NCI-H748 treated with DMSO at 0.1 percent for 48 hours (cell line): ENCODE measurements at regions not wholly inside any gene's neighbourhood (a gene's known extent, or its start where the extent isn't known, plus 50 kb on each side); places are given as distances from the start of the nearest gene placed in this dataset.
"Not testable (repeated sequence)": the region's sequence is repeated elsewhere in the genome, so short reads cannot be mapped to it uniquely, and the experiment has no call there.

Experiments
- DNase-seq: peaks from one replicate; lab custom pipeline; 2025; lab: John Stamatoyannopoulos, UW

DNA sequence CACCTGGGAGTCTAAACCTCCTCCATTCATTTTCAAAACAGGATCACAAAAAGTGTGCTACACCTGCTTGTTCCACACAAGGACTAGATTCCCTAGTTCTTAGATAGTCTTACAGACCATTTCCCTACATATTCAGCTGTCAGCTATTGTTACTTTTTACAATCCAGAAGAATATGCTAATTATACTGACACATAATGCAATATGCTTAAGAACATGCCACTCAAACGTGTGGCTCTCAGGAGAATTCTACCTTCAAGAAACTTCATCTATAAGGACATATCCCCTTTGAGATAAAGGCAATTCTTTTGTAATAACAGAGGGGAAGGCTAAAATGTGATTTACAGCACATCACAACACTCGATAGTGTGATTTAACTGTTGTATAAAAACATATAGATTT lies 456.1 kb upstream of the ARRDC3 start:
- no peak for DNase-seq

DNA sequence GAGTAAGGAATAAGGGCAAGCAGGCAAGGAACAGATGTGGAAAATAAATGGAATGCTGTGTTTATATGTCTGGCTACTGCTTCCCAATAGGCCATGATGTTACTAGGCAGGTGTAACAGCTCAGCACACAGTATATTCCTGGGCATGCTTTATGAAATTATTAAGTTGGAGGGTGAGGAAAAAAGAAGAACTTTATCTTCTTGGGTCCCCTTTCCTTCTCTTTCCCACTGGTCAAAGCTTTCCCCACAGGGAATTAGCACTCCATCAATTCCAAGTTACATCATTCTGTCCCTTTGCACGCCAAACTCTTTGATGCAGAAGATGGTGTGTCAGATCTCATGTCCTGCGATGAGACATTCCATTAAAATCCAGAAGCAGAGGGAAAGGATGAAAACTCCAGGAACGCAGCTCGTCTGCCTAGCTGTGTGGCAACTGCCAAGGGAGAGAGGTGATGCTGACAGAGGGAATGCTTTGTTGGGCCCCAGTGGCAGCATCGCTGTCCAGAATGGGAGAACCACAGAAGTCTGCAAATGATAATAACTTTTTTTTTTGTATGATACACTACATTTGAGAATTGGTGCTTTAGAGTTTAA lies 447.3 kb upstream of the ARRDC3 start:
- DNase-seq: no peak

DNA sequence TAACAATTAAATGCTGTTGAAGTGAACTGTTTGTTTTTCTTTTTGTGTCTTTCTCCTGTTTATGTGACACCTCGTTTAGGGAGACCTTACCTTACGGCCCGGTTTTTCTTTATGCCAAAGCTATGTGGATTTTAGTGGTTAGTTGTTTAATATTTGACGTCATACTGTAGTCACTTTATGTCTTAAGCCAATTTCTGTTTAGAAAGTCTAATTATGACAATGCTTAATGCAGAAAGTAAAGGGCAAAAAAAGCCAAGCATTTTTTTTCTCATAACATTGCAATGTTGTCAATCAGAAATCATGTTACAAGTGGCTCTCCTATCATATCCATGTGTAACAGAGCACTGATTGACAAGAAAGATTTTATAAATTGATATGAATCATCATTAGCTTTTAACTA lies 442.5 kb upstream of the ARRDC3 start:
- DNase-seq: no peak

DNA sequence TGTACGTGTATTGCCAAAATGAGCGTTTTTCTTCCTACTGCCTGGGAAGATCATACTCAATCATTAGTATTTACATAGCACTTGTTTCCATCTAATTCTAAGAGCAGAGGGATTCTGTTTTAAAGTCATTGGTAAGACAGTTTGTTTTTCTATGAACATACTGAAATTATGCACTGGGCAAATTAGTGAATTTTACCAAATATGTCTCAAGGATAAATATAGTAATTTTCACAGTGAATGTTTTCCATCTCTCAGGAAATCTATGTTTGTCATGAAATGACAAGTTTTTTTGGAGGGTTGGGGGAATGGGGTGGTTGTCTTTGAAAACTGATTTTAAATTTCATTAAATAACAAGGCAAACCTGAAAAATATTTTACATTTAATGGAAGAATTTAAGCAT lies 441.3 kb upstream of the ARRDC3 start:
- no peak for DNase-seq

DNA sequence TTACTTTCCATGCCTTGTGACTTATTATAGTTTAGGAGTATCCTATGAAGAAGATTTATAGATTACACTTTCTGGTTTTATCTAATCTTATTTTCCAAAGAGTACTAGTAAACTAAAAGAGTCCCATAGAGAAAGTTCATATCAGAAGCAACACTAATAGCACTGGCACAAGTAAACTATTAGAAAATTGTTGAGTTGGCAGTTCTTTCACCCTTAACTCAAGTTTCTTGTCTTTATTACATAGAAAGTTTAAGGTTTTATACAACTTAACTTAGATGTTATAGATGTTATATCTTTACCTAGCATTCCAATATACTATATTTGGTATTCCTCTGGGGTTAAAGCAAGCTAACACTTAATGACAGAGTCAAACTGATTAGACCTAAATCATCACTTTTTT lies 437.8 kb upstream of the ARRDC3 start:
- no peak for DNase-seq

DNA sequence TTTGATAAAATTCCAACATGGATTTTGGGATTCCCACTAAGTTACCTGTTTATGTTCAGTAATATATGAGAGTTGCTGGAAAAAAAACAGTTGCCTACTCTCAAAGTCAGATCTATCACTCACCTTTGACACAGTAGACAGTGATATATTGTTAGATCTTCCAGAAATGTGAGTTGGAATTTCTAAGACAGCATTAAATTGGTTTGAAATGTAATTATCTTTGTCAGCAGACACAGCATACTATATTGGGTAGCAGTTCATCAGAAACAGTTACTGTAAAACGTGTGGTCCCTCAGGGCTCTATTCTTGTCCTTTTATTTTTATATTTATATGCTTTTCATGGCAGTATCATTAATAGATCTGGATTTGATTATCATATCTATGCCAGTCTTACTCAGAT lies 433.6 kb upstream of the ARRDC3 start:
- DNase-seq: no peak

DNA sequence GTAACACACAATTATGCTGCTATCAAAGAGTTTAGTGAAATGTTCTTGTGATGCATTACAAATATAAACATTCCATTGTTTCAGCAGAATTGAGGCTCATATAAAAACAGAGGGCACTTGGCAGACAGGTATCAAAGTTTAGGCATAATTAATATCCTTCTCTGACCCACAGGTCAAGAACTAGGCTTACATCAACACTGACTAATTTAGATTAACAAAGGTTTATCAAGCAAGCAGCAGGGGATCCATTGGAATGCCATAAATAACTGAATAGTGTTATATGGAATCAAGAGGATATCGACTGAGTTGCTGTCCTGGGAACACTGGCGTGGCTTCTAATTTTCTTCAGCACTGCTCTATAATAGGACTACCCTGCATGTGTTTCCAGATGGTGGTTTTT lies 414.5 kb upstream of the ARRDC3 start:
- DNase-seq: no peak

DNA sequence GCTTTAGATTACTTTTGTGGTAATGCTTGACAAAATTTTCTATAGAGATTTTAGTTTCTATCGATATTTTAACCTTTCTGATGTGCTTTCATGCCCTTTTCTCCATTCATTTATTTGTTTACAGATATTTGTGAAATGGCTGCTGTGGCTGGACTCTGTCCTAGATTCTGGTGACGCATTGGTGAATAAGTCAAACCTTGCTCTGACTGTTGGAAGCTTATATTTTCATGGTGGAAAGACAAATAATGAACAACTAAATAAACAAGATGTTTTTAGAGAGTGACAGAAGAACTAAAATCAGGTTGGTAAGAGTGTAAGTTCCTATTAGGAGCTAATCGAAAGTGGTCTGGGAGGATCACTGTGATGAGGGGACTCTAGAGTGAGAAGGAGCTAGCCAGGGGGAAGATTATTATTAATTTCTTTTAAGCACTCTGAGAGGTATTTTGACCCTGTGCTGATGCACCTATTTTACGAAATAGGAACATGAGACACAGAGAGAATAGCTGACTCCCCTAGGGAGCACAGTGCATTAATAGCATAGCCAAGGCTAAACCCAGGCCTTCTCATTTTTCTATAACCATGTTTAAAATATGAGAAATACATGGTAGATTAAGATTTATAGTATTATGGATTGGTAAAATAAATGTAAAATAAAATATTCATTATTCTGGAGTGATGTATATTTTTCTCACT lies 411.9 kb upstream of the ARRDC3 start:
- DNase-seq: no peak

DNA sequence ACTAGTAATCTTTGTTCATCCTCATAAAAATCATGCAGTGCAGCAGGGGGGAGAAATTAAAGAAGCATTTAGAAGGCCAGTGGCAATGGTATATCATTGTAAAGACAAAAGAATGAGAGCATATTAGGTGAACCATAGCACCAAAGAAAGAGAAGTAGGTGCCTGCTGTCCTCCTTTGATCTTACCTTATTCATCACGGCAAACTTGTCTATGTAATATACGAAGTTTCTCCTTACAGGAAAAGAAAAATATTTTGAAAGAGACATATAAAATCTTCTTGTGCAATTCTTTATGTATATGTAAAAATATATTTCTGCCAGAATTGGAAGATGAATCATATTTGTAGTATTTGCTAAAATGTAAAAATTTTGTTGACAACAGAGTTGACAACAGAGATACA lies 411.3 kb upstream of the ARRDC3 start:
- DNase-seq: no peak

DNA sequence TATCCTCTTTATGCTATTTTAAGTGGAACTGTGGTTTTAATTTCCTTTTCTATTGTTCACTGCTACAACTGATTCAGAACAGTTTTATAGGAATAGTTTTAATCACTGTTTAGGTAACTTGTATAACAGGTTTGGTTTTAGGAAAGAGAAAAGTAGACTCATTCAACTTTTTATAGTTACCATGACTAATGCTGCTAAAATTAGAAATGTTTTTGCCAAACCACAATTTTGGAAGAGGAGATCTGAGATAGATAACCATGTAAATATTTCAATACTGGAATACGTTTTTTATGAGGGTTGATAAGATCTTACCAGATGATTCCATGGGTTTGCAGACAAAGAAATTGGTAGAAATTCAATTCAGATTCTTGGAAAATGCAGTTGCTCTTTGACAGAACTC lies 404.6 kb upstream of the ARRDC3 start:
- no peak for DNase-seq

DNA sequence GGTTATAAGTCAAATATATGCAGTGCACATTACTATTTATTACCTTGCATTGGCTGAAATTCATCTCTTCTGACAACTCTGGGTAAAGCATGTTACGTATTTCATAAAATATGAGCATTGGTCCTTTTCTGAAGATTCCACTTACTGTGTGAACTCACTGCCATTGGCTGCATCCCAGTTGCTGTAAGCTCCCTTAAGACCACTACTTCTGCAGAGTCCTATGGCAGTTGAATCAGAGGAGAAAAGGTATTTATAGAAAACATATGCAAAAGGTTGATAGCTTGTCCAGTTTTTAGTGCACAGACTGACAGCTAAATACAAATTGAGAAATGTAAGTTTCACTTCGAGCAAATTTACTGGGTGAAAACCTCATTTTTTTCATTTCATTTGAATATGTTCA lies 394.6 kb upstream of the ARRDC3 start:
- DNase-seq: no peak

DNA sequence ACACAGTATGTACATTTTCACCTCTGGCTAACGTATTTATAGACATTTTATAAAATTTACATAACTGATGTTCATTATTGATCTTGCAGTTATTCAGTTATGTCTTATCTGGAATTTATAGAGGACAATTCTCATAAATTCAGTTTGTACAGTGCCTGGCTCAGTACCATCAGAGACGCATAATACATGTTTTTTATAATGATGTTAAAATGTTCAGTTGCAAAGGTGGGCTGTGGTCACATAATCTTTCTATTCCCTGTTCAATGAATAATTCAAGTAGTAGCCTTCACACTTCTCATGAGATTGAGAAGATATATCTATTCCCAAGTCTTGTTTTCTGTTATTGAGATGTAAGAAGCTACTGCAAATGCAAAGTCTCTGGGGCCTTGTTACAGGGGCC lies 393.1 kb upstream of the ARRDC3 start:
- DNase-seq: no peak

DNA sequence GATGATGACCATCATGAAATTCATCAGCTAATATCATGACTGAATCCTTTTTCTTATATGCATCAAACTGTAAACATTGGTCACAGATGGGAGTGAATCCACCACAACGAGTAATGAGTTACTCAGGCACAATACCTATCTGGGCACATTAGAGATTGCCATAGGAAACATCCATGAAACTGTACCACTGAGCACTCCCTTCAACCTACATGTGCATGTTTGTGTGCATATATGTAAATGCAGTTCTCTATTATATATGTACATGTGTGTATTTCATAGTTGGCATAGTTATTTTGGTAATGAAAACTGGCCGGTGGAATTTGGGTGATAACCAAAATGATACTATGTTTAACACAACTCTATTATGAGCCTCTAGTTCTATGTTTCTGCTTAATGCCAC lies 387.3 kb upstream of the ARRDC3 start:
- no peak for DNase-seq

DNA sequence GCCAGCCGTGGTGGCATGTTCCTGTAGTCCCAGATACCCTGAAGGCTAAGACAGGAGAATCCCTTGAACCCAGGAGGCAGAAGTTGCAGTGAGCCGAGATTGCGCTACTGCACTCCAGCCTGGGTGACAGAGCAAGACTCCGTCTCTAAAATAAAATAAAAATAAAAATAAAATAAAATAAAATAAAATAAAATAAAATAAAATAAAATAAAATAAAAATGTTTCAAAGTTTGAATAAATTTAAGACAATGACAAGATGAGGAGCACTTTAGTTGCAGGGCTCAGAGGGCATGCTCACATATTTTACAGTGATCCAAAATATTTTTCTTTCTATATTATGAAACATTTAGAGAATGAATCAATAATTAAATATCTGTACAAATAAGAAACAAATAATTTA lies 374.3 kb upstream of the ARRDC3 start:
- not testable (repeated sequence) for DNase-seq

DNA sequence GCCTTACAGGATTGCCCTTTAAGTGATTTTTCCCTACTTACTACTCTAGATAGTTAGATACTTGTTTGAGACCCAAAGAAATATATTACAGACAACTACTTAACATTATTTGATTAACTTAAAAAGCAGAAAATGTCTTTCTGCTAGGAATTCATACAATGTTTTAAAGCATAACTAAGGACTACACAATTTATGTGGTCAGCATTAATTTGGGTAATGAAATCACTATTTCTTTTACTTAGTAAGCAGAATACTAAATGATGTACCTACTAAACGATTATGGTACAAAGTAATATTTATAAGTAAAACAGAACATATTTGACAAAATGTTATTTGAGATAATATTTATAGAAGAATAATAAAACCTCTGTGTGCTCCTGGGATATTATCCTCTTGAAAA lies 371.9 kb upstream of the ARRDC3 start:
- DNase-seq: no peak

DNA sequence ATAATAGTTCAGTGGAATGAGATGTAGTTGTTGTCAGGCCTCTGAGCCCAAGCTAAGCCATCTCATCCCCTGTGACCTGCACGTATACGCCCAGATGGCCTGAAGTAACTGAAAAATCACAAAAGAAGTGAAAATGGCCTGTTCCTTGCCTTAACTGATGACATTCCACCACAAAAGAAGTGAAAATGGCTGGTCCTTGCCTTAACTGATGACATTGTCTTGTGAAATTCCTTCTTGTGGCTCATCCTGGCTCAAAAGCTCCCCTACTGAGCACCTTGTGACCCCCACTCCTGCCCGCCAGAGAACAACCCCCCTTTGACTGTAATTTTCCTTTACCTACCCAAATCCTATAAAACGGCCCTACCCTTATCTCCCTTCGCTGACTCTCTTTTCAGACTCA lies 361.4 kb upstream of the ARRDC3 start:
- not testable (repeated sequence) for DNase-seq

DNA sequence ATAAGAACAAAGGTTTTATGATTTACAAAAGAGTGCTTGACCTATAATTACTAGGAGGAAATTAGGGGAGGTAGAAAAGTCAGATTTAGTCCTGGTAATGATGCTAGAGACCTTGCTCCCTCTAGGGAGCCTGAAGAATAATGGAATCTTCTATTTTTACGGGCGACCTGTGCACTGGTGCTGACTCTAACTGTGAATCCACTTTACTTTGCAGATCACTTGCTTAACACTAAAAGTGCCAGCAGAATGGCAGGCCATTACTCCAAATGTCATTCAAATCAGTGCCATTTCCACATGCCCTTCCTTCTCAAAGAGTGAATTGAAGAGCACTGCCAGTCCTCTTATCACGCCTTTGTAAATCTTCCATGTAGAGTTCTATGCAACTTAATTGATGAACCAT lies 359.4 kb upstream of the ARRDC3 start:
- no peak for DNase-seq

DNA sequence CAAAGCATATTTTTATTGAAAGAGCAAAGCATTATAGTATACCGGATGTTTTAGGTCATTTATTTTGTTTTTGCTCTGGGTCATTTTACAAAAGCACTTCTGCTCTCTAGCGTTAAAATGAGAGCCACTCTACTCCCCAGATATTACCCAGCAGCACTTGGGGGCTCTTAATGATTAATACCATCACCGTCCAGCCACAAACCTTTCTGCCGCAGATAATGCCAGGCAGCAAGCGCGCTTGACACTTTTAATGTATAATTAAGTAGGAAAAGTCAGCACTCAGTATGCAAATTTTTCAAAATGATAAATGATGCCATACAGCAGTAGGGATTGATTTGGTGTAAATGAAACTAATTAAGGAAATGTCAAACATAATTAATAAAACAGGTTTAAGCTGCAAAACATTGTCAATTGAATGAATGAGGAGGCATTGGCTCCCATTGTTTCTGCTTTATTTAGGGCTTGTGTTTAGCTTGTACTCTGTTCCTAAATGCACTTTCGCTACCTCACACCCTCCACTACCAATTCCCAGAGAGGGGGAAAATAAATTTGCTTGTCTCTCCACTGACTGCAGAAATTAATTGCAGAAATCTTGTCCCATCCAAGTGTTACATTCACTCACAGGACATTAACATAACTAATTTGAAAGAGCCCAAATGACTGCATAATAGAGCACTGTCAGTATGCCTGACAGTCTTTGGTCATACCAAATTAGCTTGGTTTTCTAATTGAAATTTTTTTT lies 358.8 kb upstream of the ARRDC3 start:
- DNase-seq: no peak

DNA sequence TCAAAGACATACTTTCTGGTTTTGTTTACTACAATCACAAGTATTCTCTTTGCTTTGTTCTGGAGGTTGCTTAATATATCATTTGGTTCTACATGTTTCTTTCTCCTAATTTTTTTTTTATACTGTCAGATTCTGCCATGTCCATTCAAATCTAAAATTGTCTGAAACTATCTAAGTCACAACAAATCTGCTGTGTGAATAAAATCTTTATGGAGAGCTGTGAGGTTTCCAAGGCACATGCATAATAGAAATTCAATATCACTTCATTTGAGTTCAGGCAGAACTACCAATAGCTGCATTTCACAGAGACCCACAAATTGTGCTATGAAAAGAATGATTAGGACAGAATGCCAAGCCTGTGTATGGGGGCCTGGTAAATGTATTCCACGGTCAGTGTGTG lies 346.9 kb upstream of the ARRDC3 start:
- no peak for DNase-seq

DNA sequence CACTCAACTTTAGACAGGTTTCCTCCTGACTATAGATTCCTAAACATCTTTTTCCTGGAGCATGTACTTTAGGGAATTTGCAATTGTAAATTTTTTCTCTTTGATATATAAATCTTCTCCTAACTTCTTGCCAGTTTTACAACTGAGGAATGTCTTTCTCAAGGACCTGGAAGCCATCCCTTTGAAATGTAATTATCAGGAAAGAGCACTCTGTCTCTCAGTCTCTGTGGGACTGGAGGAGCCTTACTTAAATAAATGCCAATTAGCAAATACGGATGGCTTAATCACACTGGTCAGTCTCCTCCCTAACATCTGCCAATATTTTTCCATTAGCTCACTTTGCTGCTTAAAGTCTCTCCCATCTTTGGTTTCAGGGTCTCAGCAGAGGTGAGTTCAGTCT lies 344.3 kb upstream of the ARRDC3 start:
- no peak for DNase-seq

DNA sequence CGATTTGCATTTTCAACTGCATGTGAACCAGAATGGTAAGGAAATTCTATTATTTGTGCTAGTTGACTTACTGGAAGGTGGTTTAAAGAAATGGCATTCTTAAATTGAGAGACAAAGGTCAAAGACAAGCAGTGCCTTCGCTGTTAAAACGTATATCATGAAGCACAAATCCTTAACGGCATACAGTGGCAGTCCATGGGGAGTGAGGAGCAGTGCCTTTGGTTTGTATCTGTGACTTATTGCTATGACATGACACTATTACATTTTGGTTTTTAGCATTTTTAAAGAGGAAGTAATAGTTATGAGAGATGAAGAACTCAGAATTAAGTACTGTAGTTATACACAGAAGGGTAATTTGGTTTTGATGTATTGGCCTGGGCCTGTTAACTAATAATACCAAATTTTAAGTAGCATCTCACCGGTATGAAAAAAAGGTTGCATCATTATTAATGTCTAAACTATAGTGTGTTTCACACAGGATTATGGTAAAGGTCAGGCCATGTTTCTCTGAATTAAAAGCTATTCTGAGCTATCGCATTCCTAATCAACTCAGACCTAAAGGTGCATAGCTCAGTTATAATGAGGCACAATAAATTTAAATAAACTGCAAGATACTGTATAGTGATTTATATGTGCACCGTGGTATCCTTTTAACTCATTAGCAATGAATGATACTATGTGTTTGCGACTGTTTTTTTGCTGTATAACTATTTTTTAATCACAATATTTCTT lies 339.8 kb upstream of the ARRDC3 start:
- DNase-seq: no peak

DNA sequence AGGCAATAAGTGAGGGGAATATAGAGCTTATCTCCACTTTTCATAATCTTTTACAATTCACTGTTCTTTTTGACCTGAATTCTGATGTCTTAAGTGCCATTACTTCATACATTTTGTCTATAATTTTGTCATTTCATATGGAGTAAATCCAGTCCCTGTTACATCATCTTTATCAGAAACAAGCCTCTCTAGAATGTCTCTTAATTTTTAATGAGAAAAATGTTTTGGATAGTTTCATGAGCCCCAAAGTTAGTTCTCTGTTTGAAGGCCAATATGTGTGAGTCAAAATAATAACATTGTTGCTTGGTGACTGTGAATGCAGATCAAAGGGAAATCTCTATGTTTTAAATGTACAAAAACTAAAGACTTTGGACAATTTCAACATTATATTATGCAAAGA lies 329.6 kb upstream of the ARRDC3 start:
- no peak for DNase-seq

DNA sequence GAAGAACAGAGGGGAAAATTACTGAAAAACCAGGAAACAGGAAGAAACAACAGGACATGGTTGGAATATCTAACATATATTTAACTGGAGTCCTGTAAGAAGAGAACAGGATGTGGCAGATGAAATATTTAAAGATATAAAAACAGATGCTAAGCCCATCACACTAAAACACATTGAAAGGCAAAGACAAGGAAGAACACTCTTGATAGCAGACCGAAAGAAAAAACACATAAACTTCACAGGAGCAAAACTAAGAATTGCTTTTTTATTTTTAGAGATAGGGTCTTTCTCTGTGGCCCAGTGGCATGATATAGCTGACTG lies 324.4 kb upstream of the ARRDC3 start:
- DNase-seq: no peak
